HG02588 (cell line): ENCODE measurements at regions not wholly inside any gene's neighbourhood (a gene's known extent, or its start where the extent isn't known, plus 50 kb on each side); places are given as distances from the start of the nearest gene placed in this dataset.

Experiments
- ATAC-seq: cut with Tn5 transposase; IDR thresholded peaks from one replicate; pipeline ENCODE4 v1.9.1; 2021; ENCODE audit warnings: mild to moderate bottlenecking, moderate library complexity; ENCODE audit not compliant: unreplicated experiment

DNA sequence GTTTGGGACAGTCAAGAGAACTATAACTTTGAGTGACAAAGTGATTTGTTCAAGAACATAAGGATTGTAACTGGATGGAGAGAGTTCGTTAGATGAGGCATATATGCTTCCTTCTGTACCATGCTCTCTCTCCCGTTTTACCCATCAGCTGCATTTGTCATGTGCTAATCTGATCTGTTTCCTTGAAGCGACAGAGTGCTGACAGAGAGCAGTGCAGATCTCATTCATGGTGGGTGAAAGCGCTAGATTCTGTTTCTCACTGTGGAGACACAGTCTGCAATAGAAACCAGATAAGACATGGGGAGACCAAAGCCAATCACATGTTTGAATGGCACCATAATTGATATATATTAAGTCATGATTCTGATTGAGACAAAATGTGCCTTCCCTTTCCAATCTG is 456.6 kb upstream of the CELF4 start:
- ATAC-seq: no peak

DNA sequence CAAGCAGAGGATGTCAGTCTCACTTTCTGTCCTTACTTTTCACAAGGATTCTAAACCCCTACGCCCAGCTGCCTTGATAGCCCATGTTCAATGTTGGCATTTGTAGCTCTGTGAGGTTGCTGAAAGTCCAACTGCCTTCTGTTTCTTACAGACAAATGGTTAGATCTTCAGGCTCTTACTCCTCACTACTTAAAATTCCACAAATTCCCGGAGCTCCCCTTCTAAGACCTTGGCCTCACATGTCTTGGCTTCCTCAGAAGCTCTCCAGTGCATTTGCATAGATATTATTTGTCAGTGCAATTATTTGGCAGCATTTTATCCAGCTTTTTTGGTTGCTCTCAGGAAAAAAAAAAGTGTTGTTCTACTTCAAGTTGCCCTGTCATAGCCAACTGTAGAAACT is 453.7 kb upstream of the CELF4 start:
- no peak for ATAC-seq

DNA sequence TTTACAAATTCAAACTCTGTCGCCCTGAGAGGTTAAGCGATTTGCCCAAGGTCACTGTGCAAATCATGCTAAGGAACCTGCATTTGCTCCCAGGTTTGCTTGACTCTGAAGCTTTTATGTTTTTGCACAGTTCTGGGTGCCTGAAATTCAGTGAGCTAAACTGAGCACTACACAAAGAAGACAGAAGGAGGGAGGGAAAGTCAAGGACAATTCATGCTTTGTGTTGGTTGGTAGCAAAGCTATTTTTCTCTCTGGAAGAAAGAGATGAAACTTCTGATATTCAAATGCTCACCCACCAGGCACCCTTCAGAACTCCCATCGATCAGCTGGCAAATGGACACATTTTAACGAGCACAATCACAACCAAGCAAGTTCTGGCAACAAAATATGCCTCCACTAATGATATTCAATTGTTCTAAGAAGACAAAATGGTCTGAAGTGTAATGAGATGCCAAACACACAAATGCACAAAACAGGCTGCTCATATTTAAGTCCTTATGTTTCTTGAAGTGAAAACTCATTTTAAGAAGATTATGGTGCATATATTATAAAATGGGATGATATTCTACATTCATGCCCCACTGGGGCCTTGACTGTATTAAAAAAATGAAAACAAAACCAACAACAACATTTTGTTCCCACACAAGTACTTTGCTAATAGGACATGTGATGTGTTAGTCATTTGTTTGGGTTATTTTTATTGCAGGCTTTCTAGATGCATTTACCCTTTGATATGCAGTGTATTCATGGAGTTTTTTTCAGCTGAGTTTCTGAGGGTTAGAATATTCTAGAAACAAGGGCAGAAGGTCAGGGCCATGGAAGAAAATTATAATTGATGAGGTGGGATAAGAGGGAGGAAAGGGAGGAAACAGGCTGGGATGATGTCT is 445.6 kb upstream of the CELF4 start:
- no peak for ATAC-seq

DNA sequence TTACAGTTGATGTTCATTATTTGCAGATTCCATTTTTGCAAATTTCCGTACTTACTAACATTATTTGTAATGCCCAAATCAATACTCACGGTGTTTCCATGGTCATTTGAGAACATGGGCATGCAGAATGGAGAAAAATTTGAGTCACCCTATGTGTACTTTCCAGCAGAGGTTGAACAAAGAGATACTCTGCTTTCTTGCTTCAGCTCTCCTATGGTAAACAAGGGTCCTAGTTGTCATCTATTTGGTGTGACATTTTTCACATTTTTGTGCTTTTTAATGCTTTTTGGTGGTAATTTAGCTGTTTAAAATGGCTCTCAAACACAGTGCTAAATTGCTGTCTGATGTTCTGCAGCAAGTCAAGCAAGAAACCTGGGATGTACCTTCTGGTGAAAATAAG is 444.4 kb upstream of the CELF4 start:
- no peak for ATAC-seq

DNA sequence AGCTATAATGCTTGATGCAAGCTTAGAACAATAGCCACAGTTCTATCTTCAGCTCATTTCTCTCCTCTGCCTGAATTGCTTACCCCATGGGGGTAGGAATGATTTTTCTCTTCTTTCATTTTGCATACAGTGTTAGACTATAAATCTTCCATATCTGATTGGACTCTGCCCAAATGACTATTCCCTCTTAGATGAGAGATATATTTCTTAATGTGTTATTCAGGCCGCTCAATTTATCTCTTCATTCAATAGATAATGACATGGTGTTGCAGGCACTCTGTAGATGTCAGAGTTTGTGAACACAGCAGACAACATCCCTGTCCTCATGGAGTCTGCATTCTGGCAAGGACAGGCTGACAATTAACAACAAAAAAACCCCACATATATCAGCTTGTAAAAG is 443.7 kb upstream of the CELF4 start:
- ATAC-seq: no peak

DNA sequence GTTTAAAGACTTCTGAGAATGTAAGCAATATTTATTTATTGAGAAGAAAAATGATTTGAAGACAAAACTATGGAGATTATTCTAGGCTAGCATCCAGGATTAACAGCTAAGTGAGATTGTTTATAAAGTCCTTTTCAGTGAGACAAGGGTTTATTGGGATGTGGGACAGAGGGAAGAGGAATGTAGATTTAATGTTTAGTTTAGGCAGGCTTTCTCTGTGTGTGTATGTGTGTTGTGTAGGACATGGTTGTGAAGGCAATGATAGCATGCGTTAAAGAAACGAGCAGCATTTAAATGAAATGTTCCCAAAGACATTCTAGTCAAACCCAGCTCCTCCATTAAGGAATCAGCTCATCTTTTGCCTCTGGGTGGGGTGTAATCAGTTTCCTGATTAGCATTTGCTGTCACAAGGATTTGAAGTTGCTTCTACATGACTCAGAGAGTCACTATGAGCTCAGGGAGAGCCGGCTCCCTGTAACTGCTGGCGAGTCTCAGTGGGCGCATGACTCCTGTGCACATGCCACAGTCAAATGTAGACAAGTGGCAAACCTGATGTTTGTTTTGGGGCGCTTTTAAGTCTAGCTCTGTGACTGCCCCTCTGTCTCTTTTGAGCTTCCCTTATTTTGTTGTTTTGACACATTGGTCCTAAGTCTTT is 442.2 kb upstream of the CELF4 start:
- ATAC-seq: no peak

DNA sequence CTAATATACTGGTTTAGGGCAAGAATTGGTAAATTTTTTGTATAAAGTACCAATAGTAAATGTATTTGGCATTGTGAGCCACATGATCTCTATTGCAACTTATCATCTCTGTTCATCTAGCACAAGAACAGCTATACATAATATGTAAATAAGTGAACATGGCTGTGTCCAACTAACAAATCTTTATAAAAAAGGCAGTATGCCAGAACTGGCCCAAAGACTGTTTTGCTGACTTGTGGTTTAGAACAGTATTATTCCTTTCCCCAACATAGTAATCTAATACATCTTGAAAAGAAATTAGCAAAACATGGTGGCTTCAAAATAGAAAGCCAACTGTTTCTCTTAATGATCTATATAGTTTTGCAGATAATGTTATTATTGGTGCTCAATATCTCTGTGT is 441.4 kb upstream of the CELF4 start:
- ATAC-seq: no peak

DNA sequence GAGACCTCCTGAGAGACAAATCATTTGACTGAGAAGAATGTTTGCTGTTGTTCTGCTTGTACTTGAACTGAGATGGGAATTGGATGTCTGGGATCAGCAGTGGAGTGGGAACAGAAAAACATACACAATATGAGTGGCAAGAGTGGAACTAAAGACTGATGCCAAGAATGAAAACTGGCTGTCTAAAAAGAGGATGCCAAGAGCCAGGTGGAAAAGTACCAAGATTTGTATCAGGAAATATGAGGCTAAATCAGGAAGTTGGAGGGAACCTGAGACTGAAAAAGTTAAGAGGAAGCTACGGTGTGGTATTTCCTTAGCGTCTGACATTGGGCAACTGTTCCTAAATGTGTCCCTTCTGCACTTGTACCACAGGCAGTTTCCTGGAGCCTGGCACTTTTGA is 440.9 kb upstream of the CELF4 start:
- ATAC-seq: no peak

DNA sequence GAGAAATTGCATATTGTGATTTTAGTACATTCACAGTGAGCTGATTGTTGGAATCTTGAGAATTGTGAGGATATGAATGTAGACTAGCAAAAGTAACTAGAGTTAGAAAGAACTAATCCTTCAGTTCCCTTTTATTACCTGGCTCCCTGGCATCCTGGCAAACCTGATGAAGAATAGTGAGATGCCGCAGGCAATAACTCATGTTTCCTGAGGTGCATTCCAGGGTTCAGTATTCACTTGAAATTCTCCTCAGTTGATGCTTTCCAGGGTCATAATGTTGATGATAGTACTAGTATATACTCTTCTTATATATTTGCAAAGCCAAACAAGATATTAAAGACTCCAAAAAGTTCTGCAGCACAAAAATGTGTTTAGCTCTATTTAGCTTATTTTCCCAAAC is 432.1 kb upstream of the CELF4 start:
- no peak for ATAC-seq

DNA sequence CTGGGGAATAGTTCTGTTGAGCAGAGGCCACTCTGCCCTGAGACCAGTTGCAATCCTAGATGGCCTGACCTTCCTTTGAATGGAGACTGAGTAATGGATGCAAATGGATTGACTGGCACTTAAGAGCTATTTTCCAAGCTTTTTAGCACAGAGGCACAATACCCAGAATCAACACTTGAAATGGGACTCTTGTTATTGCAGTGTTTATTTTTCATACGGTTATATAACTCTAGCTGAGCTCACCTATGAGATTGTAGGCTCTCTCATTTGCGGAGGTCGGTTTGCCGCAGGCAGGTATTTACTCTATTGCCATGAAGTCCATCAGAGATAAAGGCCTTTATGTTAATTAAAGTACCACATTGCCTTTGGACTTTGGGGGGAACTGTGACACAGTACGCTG is 422.3 kb upstream of the CELF4 start:
- no peak for ATAC-seq

DNA sequence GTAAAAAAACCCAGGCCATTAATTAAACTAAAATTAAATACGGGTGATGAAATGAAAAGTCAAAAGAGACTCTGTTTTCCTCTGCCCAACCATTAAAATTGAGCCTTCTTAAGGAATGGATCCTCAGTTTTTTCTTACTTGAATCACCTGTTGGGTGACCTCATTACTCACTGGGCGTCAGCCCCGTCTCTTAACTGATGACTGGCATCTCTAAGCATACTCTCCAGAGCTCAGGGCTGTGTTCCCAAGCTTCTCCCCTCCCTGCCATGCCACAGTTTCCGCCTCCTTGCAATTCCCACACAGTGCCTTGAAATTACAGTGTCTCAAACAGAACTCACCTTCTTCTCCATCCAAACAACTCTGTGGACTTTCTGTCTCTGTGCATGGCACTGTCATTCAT is 421.1 kb upstream of the CELF4 start:
- ATAC-seq: no peak

DNA sequence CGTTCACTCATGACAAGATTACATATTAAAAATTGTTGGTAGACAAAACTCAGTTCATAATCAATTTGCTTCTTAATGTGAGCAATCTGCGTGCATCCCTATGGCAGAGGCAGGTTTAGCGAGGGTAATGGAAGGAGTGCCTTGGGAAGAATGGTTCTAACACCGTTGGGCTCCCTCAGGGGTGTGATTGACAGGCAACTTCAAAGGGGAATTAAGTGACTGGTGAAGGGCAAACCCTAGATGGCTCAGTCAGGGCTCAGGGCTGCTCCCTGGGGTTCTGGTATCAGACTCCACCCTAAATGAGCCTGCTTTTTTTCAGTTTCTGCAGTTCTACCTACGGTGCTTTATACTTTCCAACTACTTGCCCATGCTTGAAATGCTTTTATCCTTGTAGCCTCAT is 419.5 kb upstream of the CELF4 start:
- no peak for ATAC-seq

DNA sequence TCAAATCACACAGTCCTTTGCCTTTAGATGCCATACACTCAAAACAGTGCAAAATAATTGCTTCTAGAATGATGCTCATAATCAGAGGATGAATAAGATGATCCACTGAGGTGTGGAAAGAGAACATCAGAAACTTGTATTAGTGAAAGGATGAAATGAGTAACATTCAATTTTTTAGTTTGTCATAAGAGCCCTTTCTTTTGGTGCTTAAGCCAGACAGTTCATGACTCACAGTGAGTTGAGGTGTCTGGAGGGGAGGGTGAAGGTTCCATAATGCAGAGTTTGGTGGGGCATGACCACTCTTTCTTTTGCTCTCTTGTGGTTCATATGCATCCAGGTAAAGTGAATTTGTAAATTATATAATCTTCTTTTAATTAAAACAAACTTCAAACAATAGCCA is 415.0 kb upstream of the CELF4 start:
- no peak for ATAC-seq

DNA sequence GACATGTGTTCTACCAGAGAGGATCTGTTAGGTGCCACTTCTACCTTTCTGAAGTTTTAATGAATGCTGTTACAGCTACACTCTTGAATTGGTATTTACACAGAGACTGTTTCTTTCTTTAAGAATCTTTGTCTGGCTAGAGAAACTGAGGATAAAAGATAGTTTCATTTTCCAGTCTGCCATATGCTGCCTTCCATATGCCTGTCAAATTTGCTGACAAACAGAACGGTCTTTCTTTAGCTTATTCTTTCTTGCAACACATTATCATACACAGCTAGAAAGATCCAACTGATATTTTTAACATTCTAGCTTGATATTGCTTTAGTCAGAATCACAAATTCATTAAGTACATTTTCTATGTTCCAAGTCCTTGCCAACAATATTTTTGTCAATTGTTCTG is 409.8 kb upstream of the CELF4 start:
- ATAC-seq: no peak

DNA sequence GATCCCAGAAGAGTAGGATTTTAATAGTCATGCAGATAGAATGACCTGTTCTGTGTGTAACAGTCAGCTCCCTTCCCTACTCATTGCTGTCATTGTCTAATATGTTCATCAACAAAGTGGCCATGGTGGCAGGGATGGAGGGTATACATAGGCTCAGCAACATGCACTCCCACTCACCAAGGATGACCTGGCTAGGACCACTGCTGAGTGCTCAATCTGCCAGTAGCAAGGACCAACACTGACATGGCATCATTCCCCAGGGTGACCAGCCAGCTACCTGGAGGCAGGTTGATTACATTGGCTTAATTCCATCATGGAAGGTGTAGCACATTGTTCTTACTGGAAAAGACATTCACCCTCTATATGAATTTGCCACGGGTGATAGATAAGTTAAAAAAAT is 401.7 kb upstream of the CELF4 start:
- no peak for ATAC-seq

DNA sequence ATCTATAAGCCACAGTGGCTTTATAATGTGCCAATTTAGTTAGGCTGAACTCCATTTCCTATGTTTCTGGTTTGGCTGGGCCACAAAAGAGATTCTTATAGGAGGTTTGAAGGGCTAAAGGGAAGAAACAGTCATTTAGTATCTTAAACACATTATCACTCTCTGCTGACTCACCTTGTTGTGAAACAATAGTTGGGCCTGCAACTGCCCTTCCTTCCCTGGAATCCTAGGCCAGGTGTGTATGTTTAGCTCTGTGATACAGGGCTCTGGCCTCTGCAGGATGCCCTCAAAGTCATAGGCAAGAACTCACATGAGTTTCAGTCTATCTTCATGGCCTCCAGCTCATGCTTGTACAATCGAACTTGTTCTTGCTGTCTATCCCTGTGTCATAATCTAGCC is 400.0 kb upstream of the CELF4 start:
- ATAC-seq: no peak

DNA sequence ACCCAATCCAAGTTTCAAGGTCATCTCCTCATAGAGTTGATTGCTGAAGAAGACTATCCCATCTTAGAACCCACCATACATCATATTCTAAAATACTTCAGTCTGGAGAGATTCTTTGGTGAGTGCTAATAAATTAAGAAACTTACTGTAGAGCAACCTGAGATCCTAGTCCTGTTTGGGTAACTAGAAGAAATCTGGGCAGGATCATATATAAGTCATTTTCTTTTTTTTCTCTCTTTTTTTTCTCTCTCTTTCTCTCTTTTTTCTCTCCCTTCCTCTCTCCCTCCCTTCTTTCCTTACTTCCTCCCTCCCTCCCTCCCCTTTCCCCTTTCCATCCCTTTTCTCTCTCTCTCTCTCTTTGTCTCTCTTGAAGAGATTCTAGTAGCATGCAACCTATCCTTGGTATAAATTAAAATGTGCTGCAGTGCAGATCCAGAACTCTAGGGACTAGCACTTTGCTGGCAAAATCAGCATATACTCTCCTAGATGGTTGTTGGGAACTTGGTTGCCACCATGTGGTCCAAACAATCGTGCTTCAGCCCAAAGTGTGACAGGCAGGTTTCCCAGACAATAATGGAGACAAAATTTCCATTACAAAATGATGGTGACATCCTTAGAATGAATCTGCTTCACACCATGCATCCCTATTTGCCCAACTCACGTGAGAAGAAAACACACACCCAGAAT is 399.4 kb upstream of the CELF4 start:
- no peak for ATAC-seq

DNA sequence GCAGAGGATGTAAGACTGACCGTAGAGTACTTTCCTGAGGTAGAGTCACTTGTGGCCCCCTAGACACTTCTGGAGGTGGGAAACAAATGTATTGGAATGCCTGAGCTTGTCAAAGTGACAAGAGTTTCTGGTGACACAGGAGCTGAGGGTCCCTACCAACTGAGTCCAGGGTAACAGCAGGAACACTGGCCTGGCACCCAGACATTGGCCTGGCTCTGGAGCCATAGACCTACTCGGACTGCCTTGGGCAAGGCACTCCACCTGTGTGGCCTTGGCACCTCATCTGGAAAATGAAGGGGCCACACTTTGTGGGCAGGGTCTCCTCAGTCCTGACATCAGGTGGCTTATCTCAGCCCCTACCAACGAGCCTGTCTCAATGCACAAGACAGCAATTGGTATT is 398.2 kb upstream of the CELF4 start:
- ATAC-seq: no peak

DNA sequence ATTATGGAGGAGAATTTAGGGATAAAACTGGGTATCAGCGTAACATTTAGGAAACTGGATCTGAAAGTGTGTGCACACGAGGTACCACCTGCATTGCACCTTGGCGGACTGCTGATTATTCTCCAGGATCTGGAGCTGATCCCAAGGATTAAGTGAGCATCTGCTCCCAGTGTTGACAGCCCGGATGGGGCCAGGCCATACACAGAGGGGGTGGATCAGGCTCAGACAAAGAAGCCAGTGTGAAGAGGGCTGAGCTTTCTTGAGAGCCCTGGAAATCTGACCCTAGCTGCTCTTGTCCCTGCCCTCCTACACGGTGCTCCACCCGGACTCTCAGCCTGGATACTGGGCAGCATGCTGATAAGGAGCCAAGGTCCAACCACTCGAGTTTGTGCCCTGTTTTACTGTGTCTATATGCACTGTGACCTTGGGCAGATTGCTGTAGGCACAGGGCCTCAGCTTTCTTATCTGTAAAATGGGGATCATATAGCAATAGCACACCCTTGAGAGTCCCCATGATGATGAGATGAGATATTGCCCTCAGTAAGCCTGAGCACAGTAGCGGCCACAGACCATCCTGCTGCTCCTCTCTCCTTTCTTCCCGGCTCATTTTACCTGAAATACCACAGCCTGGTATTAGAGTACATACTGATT is 396.8 kb upstream of the CELF4 start:
- no peak for ATAC-seq

DNA sequence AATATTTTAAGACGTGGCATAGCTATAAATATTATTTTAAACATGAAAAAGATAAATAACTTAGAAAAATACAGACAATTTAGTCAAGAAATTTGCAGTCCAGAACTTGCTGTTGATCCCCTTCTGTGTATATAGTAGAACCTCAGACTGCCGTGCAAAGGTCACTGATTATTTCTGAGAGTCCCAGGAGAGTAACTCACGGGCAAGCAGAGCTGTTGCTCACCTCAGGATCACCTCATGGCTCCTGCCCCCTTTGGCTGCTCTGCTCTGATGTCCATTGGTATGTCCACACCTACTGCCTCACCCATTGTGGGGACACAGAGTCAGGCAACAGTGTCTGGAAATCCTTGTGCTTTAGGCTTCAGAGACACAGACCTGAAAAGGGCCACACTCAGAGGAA is 392.9 kb upstream of the CELF4 start:
- ATAC-seq: no peak

DNA sequence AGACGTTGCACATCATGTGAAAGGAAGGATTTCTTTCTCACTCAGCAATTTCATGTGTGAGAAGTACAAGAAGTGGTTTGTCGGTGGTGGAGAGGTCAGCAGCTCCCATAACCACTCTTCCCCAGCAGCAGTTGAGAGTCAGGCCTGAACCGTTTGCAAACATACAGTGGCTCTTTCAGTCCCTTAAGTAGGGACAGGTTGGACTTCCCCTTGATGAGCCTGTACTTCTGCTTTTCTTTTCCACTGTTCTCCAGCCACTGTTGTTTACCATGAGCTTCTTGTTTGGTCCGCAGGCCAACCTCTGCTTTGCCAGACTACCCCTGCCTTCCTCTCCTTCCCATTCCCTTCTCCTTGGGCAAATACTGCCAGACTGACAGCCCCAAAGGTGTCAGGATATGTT is 391.3 kb upstream of the CELF4 start:
- peak; percentile 47 for ATAC-seq

DNA sequence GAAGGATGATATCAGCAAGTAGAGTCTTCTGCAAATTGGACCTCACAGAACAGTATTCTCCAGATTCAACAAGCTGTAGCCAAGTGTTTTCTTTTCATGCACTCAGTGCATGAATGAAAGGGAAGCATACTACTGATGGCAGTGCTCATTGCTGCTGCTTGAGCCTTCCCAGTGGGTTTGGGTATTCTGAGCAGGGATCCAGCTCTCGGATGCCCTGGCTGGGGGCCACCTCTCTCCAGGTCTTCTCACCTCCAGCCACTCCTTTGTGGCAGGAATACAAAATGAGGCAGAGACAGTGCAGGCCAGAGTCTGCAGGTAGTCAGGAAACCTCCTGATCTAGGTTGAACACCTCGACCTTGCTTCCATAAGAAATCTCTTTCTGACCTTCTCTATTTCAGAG is 390.4 kb upstream of the CELF4 start:
- no peak for ATAC-seq
